H1 (cell line): ENCODE measurements at regions not wholly inside any gene's neighbourhood (a gene's known extent, or its start where the extent isn't known, plus 50 kb on each side); places are given as distances from the start of the nearest gene placed in this dataset.

Experiments used
- CEBPB ChIP-seq: IDR thresholded peaks from 2 replicates; pipeline ENCODE4 v1.6.1; 2012; ENCODE audit warnings: low read depth, low read length
- EZH2 ChIP-seq: fragments of 200-600 bp; sonication (generic); IDR thresholded peaks from 2 replicates; pipeline ENCODE4 v1.7.1; 2012; ENCODE audit warnings: low read depth, mild to moderate bottlenecking, moderate library complexity, low read length, inconsistent platforms; ENCODE audit not compliant: severe bottlenecking
- JUN ChIP-seq: IDR thresholded peaks from 2 replicates; pipeline ENCODE4 v1.6.1; 2011; ENCODE audit warnings: low read depth, mild to moderate bottlenecking, improper control_type of control experiment, low read length
- KDM1A ChIP-seq: fragments of 200-600, 300-600 bp; sonication (generic); IDR thresholded peaks from 2 replicates; pipeline ENCODE4 v1.7.1; 2016; ENCODE audit warnings: mild to moderate bottlenecking, low read length, borderline replicate concordance
- SP1 ChIP-seq: IDR thresholded peaks from 2 replicates; pipeline ENCODE4 v1.6.1; 2011; ENCODE audit warnings: low read depth, low read length
- TAF7 ChIP-seq: optimal IDR thresholded peaks from 2 replicates; pipeline ENCODE3; 2011; ENCODE audit warnings: low read depth, mild to moderate bottlenecking, inconsistent platforms, low read length, moderate library complexity, borderline replicate concordance
- ZNF274 ChIP-seq: IDR thresholded peaks from 2 replicates; pipeline ENCODE4 v1.7.0; 2012; ENCODE audit warnings: low read length, borderline replicate concordance; ENCODE audit errors: extremely low read depth
- TF ChIP-seq, protein P1 (sequence below), 3 experiments: IDR thresholded peaks; 1 replicate in 2 of 3; 2 replicates in 1 of 3; pipeline versions ENCODE4 v1.5.1 to v1.6.1; 2011; ENCODE audit warnings: low read length in 3 of 3, mild to moderate bottlenecking in 3 of 3, inconsistent platforms in 2 of 3, low read depth in 1 of 3, moderate library complexity in 1 of 3; ENCODE audit not compliant: insufficient read depth in 1 of 3; ENCODE audit errors: control extremely low read depth in 1 of 3

DNA sequence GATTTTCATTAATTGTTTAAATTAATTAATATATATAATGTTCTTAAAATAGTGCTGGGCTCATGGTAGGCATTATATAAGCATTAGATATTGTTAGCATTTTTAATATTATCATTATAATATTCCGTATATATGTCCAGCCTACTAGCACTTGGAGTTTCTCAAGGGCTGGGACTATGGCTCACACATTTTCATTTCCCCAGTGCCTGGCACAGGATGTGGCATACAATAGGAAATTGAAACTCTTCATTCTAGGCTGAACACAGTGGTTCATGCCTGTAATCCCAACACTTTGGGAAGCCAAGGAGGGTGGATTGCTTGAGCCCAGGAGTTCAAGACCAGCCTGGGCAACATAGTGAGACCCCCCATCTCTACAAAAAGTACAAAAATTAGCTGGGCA lies 170.4 kb downstream of the RSL24D1 start:
- TF ChIP-seq KDM1A (no peak), JUN (no peak), ZNF274 (no peak), EZH2 (no peak), CEBPB (no peak), SP1 (no peak), TAF7 (no peak)
- TF ChIP-seq, protein P1, sequence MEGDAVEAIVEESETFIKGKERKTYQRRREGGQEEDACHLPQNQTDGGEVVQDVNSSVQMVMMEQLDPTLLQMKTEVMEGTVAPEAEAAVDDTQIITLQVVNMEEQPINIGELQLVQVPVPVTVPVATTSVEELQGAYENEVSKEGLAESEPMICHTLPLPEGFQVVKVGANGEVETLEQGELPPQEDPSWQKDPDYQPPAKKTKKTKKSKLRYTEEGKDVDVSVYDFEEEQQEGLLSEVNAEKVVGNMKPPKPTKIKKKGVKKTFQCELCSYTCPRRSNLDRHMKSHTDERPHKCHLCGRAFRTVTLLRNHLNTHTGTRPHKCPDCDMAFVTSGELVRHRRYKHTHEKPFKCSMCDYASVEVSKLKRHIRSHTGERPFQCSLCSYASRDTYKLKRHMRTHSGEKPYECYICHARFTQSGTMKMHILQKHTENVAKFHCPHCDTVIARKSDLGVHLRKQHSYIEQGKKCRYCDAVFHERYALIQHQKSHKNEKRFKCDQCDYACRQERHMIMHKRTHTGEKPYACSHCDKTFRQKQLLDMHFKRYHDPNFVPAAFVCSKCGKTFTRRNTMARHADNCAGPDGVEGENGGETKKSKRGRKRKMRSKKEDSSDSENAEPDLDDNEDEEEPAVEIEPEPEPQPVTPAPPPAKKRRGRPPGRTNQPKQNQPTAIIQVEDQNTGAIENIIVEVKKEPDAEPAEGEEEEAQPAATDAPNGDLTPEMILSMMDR (IDR thresholded peaks at IDR 0.05; ENCODE audit: control extremely low read depth in 1 of 3, insufficient read depth in 1 of 3, low read depth in 1 of 3, low read length in 3 of 3): no peak
